ENCODE measurements at regions not wholly inside any gene's neighbourhood (a gene's known extent, or its start where the extent isn't known, plus 50 kb on each side); places are given as distances from the start of the nearest gene placed in this dataset.

DNA sequence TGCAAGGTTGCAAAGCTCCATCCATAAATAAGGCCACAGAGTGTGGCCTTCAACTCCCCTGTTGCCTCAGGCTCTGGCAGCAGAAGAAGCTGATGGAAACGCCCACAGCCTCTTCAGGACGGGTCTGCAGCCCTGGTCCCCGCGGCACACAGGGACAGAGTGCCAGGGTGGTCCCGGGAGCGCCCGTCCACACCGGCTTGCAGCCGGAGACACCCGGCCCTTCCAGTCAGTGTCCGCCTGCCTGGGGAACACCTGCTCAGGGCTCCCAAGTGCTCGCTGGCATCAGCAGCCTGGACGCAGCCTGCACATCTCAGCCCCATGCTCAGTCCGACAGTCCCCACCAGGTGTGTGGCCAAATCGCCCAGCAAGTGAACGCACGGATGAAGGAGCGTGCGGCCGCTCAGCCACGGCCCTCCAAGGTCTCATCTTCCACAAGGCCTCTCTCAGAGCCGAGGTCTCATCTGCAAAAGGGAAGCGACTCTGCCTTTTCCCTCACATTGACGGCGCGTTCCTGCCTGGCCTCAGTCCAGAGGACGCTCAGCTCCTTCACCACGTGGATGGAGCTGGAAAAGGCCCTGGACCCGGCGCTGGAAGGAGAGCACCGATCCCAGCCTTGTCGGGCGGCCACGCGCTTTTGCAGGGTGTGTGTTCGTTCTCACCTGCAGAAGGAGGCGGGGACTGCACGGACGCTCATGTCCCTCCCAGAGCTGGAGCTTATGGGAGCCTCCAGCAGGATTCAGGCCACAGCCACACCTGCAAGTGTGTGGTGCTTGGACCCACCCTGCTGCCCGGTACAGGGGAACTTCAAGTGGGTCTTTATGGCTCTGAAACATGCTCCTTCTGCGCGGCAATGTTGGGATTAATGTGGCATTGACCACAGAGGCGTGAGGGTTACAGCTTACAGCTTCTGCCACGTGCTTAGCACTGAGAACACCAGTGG is 180.4 kb downstream of the DLL1 start:
- DNase-seq, result no peak

DNA sequence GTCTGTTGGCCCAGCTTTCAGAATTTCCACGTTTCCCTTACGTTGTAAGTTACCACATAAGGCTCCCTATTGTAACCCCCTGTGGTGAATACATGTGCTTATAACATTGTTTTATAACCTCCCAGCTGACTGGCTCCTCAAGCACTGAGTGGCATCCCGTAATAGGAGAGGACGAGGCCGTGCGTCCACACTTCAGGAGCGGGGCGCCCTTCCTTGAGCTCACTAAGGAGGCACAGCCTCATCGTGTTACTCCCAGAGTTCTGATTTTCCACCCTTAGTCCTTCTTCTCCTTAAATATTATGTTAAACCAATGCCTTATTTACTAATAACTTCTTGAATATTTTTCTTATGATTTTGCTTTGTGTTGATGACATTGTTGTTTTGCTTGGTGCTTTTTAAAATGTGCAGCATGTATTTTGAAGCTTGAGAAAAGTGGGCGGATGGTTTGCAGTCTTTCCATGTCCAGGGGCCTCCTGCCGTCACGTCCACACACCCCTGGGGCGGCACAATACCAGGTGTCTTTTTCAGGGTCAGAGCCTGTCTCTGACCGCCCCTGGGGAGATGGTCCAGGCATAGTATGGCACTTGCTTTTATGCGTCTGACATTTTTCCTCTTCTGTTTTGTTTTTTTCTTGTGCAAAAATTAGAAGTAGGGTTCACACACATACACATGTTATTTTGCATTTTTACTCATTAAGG is 181.8 kb downstream of the DLL1 start:
- no peak for DNase-seq

DNA sequence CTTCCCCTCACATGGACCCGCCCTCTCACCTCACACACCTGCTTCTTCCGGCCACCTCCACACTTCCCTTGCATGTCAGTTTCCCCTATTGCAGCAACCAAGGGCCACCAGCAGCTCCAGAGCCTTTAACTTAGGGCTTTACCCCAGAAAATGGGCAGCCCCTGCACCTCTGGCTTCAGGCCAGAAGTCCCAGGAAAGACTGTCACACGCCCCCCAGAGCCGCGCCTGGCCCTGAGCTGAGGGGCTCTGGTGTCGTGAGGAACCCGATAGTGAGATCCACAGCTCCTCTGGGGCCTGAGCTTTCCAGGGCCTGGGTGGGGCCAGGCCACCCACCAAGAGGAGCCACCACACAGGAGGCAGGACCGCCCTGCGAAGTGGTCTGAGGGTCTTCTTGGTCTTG is 182.4 kb downstream of the DLL1 start:
- DNase-seq, result no peak

DNA sequence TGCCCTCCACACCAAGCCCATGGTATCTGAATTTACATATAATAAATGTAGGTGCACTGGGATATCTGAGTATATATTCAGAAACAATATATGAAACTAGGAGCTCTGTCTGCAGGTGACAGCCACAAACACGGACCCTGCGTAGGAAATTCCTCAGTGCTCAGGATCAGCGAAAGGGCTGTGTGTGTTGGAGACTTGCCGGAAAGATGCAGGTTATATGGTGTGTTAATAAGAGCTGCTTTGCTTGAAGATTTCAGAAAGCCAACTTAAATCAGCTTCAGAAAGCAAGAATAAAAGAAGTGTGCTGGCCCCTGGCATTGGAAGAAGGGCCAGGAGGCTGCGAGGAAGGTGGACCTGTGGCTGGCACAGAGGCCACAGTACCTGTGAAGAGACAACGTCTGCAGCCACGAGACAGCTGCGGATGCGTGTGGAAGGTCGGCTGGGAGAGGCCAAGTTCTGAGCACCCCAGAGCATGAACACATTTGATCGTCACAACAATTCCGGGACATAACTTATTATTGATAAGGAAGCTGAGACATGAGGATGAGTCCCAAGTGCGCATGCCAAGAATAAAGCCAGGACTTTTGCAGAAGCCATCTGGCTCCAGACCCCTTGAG is 183.2 kb downstream of the DLL1 start:
- DNase-seq, result no peak

DNA sequence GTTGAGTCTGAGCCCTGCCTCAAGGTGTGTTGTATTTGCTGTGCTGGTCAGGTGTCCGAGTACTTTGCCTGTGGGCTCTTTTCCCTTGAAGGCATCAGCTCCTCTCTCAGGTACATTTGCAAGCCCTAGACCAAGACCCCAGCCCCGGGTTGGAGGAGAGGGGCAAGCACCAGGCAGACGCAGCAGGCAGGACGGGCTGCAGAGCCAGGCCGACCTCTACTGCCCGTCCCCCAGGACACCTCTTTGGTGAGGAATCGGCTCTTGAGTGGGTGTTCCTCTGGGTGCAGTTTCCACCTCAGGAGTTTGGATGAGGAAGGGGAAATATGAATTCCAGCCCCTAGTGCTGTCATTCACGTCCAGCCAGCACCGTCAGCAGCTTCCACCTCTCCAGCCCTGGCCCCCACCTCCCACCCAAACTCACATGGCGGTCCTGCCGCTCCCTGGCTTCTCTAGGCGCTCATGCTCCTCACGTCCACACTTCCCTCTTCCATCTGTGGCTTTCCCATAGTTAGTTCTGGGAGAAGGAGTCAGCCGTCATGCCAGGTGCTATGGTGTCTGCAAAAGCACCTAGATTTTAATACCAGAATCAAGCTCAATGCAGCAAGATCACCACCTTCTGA is 183.9 kb downstream of the DLL1 start:
- no peak for DNase-seq

DNA sequence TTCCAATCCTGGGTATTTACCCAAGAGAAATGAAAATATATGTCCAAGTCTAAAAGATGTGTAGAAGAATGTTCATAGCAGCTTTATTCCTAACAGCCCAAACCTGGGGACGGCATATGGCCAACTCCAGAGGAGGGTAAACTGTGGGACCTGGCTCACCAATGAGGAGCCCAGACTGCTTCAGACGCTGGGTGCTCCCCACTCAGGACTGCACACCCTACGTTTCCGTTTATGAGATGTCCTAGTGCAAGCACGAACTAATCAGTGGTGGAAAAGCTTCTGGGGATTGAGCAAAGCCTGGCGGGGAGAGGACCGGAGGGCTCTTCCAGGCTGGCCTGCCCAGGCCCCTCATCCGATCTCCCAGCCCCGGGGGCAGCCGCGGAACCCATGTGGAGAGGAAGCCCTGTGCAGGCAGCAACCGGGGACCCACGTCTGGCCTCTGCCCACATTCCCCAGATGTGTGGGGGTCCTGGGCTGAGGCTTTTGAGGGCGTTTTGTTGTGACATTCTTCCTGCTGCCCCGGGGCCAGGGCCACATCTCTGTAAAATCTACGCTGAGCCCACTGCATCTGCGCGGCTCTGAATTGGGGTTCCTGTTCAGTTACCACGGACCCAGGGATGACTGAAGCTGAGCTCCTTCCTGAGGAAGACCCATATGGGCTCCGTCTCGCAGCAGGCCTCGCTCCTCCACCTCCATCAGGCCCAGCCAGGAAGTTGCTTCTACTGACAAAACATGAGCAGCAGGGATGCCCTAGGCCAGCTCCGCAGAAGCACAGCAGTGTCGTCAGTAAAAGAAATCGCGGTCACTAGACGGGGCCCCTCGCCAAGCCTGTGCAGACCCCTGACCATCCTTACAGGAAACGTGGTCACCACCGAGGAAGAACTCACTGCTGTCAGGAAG is 188.0 kb downstream of the DLL1 start:
- DNase-seq, result no peak

DNA sequence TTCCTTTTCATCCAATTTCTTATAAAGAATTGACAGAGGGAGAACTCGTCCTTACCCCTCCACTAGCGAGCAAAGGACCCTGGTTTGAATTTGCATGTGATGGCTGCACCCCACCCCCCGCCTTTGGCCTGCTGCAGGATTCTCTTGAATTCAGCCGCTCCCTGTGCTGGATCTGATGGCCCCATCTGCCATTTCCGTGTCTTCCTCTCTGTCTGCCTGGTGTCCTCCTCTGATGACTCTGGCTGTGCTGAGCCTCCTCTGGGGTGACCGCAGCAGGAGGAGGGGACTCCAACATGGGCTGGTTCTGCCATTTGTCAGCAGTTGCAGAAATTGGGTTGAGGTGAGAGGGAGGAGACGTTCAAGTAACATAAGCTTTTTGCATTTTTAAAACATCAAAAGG is 188.8 kb downstream of the DLL1 start:
- no peak for DNase-seq

DNA sequence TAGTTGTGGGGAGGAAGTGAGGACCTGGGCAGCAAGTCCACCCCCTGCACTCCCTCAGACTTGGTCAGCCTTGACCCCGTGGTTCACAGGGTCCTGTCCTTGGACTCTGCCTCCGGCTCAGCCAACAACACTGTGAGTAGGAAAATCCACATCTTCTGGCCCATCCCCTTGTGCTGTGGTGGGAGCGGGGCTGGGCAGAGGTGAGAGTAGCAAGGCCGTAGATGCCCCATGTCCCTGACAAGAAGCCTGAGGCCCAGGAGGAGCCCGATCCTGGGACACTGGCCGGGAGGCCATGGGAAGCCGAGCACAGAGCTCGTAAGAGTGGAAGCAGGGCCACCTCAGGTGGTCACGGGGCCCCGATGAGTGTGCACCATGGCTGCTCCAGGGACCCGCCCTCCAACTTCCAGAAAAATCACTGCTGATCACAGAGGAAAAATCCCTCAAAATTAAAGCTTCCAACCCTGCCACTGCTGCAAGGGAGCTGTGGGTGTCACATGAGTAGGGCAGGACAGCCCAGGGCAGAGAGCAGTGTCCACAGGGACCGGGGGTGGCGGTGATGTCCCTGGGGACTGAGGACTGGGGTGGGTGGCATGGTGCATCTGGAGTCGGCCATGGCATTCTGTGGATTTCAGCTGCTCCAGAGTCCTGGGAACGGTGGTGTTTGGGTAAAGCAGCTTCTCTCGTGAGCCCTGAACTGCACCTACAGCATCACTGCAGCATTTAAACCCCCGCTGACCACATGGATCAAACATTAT is 189.4 kb downstream of the DLL1 start:
- DNase-seq, result no peak

DNA sequence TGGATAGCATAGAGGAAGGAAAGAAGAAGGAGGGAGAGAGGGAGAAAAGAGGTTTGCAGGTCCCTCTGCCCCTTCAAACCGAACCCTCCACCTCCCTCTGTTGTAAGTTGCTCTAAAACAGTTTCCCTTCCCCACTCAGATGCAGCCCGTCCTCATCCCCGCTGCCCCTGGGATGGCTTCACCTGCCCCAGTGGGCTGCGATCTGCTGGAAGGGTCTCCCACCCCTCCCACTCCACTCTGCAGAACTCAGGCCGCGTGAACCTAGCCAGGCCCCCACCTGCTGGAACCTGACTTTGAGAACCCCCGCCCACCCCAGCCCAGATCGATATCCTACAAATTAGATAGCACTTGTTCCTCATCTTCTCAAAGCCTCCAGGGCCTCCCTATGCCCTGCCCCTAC is 190.8 kb downstream of the DLL1 start:
- DNase-seq, result no peak

DNA sequence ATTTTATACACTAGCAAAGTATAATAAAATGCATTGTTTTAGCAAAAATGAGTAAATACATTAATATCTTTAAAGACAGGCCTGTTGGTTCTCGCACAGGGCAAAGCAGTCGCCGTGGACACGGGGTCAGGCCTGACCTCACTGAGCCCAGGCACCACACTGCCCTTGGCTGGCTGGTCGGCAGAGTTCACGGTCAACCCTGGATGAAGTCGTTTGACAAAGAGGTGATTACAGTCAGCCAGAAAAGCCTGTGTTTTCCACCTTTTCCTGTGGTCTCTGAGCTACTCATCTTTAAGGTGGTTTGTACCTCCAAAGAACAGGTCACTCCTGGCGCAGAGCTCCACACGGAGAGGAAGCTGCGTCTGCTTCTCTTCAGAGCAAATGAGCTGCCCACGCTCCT is 191.5 kb downstream of the DLL1 start:
- no peak for DNase-seq

DNA sequence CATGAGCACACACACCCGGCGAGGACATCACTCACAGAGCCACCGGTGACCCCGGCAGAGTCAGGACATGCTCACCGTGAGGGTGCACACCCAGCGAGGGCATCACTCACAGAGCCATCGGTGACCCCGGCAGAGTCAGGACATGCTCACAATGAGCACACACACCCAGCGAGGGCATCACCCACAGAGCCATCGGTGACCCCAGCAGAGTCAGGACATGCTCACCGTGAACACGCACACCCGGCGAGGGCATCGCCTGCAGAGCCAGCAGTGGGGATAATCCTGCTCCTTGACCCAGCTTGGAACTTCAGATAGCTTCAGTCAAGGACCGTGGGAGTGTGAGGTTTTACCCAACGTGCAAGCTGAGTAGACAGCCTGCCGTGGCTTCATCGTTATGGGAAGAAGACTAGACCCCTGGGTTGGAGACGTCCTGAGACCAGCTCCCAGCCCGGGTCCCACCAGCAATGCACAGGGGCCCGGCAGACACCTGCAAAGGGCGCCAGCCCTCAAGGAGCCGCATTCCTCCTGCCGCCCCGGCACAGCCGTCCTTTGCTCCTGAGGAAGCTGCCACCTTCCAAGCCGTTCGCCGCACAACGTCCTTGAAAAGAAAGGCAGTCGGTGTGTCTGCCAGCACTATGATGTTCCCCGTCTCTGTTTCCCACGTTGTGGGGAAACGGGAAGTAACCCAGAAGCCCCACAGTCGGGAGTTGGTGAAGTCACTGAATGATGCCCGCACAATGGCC is 192.3 kb downstream of the DLL1 start:
- DNase-seq, result no peak

DNA sequence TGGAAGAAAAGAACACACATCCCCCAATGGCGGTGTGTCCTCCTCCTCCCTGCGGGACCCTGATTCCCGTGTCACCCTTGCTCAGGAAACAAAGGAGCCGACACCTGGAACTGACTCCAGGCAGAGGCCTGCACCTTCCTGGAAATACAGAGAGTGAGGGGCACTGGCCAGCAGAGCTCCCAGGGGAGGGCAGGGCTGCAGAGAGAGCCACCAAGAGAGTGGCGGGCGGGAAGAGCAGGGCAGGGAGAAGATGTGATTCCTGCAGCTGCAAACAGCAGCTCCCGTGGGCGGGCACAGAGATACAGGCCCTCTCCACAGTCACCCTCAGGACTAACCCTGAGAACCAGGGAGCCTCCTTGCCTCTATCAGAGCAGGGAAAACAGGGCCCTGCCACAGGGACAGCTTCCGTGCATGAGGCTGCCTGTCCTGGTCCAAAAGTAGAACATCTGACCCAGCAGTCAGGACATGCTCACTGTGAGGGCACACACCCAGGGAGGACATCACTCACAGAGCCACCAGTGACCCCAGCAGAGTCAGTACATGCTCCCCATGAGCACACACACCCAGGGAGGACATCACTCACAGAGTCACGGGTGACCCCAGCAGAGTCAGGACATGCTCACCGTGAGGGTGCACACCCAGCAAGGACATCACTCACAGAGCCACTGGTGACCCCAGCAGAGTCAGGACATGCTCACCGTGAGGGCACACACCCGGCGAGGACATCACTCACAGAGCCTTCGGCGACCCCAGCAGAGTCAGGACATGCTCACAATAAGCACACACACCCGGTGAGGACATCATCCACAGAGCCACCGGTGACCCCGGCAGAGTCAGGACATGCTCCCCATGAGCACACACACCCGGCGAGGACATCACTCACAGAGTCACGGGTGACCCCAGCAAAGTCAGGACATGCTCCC is 193.1 kb downstream of the DLL1 start:
- DNase-seq, result no peak

DNA sequence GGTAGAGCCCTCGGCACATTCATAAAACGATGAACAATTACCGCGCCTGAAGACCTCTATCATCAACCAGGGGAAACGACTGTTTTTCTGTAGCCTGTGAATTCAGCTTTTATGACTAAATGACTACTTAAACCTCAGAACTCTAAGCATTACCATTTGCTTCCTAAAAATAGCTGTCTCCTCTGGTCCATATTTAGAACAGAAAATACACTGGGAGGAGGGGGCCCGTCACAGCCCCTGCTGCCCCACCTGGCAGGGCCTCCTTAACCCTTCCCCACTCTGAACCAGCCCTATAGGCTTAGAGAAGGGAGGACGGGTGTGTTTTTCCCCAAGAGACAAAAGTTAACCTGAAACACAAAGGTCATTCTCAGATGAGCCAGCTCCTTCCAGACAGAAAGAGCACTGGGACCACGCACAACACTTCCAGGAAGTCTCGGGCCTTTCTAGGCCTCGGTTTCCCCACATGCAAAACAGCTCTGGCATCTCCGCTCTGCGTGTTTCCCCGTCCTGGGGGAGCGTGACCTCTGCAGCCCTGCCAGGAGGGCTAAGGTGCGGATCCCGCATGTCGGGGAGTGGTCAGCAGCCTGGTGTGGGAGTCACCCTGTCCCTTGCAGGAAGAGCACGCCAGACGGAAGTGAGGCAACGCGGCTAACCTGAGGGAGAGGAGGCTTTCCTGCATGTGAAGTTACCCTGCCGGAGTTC is 193.9 kb downstream of the DLL1 start:
- no peak for DNase-seq

DNA sequence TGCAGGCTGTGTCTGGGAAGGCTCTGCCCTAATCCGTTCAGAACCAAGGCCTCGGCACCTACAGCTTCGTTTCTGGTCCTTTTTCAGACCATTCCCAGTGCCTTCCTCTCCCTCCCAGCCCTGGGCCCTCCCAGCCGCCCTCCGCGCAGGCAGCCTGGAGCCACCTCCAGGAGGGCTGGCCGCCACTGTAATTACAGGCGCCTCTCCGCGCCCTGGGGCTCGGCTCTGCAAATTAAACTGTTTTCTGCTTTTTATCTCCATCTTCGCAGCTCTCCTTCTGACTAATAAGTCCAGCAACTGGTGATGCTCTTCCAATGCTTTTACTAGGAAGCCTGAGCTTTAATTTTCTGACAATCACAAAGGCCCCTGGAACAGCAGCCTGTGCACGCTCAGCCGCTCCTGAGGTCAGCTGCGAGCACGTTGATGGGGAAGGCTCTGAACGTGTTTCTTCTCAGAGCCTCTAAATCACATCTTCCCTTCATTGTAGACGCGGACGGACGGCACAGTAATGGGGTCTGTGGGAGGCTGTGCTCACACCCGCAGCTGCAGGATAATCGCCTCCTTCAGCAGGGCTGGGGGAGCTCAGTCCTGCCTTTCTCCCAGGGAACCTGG is 194.6 kb downstream of the DLL1 start:
- no peak for DNase-seq

DNA sequence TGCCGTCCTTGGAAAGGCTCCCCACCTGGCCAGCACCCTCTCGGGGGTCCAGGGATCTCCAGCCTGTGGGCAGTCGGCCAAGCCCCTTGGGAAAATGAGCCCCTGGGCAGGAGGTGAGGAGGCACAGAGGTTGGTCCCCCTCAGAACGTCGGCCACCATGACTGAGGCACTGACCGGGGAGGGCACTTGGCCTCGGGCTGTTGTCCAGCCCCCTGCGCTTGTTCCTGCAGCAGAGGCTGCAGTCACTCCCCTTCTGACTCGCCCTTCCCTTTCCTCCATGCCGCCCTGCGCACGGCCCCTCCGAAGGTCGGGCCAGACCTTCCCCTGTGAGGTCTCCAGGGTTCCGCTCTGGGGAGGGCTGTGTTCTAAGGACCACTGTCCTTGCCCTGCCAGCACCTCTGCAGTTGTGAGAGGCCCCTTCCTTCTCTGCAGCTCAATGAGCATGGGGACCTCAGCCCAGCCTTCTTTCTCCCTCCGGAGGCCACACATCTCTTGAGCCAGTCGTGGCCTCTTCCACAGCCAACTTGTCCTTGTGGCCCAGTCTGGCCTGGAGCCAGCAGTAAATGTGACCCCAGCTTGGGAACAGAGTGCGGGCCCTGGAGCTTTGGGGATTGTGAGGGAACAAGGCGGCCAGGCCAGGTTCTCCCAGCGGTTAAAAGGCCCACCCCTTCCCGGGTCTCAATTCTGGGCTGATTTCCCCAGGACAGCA is 195.5 kb downstream of the DLL1 start:
- DNase-seq, result no peak

DNA sequence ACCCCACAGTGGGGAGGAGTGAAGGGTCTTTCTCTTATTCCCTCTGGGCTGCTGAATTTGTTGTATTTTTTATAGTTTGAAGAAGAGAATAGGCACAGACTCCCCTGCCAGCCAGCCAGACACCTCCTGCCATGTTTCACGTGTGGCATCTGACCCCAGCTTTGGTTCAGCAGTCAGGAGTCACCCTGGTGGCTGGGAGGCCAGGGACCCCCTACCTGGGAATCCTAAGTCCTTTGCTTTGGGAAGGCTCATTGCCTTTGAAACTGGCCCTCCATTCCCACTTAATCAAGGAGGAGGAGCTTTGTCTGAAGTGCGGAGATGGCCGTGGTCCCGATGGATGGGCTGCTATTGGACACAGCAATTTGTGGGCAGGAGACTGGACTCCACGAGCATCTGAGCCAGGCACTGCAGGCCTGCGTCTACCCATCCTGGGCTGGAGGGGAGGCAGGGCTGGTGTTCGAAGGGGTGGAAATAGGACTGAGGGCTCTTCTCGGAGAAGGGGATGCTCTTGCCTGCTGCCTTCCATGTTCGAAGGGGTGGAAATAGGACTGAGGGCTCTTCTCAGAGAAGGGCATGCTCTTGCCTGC is 196.1 kb downstream of the DLL1 start:
- DNase-seq, result no peak
